Mesenchymal stem cell (in vitro differentiated cells and primary cell): ENCODE measurements at regions not wholly inside any gene's neighbourhood (a gene's known extent, or its start where the extent isn't known, plus 50 kb on each side); places are given as distances from the start of the nearest gene placed in this dataset.

Experiments
- DNase-seq: peaks from one replicate; pipeline ENCODE4 v3.0.0-alpha.2; 2013
- H2AFZ ChIP-seq: one replicate; pipeline ENCODE4 v1.6.1; 2013; ENCODE audit warnings: low read depth, mild to moderate bottlenecking, control low read depth, inconsistent platforms, low read length, moderate library complexity
- H2AK5ac ChIP-seq: 2 replicates; pipeline ENCODE4 v1.6.1; 2013; ENCODE audit warnings: low read length, moderate library complexity, mild to moderate bottlenecking, inconsistent platforms; ENCODE audit not compliant: severe bottlenecking
- H2BK120ac ChIP-seq: one replicate; pipeline ENCODE4 v1.6.1; 2013; ENCODE audit warnings: low read depth, mild to moderate bottlenecking, inconsistent platforms, low read length, moderate library complexity
- H2BK12ac ChIP-seq, 2 experiments: one replicate each; pipeline ENCODE4 v1.6.1; 2013; ENCODE audit warnings: inconsistent platforms in 2 of 2, low read length in 2 of 2, mild to moderate bottlenecking in 2 of 2, moderate library complexity in 2 of 2, control low read depth in 1 of 2
- H2BK15ac ChIP-seq: one replicate; pipeline ENCODE4 v1.6.1; 2013; ENCODE audit warnings: mild to moderate bottlenecking, low read depth, inconsistent platforms; ENCODE audit not compliant: poor library complexity, severe bottlenecking
- H2BK5ac ChIP-seq: 2 replicates; pipeline ENCODE4 v1.6.1; 2013; ENCODE audit warnings: low read depth, mild to moderate bottlenecking, low read length, control low read depth, inconsistent platforms; ENCODE audit not compliant: poor library complexity, severe bottlenecking
- H3K14ac ChIP-seq, 2 experiments: one replicate each; pipeline ENCODE4 v1.6.1; 2013; ENCODE audit warnings: inconsistent platforms in 2 of 2, low read length in 2 of 2, control low read depth in 1 of 2, mild to moderate bottlenecking in 1 of 2, moderate library complexity in 1 of 2
- H3K18ac ChIP-seq, 2 experiments: one replicate each; pipeline ENCODE4 v1.6.1; 2013; ENCODE audit warnings: inconsistent platforms in 2 of 2, low read length in 2 of 2, control low read depth in 1 of 2, low read depth in 1 of 2, mild to moderate bottlenecking in 1 of 2
- H3K23ac ChIP-seq, 2 experiments: one replicate each; pipeline ENCODE4 v1.6.1; 2013; ENCODE audit warnings: inconsistent platforms in 2 of 2, low read length in 2 of 2, mild to moderate bottlenecking in 2 of 2, moderate library complexity in 2 of 2, control low read depth in 1 of 2
- H3K27ac ChIP-seq: 2 replicates; pipeline ENCODE4 v1.5.1; 2013; ENCODE audit warnings: mild to moderate bottlenecking, moderate library complexity, low read length, control low read depth, inconsistent platforms; ENCODE audit not compliant: poor library complexity, severe bottlenecking
- H3K27me3 ChIP-seq, 2 experiments: 2 replicates each; pipeline versions ENCODE4 v1.6.1 to v1.7.0; 2013; ENCODE audit warnings: low read length in 2 of 2, mild to moderate bottlenecking in 2 of 2, moderate library complexity in 2 of 2, control low read depth in 1 of 2, inconsistent platforms in 1 of 2; ENCODE audit not compliant: control insufficient read depth in 1 of 2, insufficient read depth in 1 of 2
- H3K36me3 ChIP-seq, 2 experiments: 2 replicates each; pipeline versions ENCODE4 v1.6.1 to v1.7.0; 2013; ENCODE audit warnings: low read length in 2 of 2, control low read depth in 1 of 2, inconsistent platforms in 1 of 2, low read depth in 1 of 2, mild to moderate bottlenecking in 1 of 2; ENCODE audit not compliant: insufficient read depth in 2 of 2, control insufficient read depth in 1 of 2
- H3K4ac ChIP-seq, 2 experiments: one replicate each; pipeline ENCODE4 v1.6.1; 2013; ENCODE audit warnings: inconsistent platforms in 2 of 2, low read length in 2 of 2, mild to moderate bottlenecking in 2 of 2, moderate library complexity in 2 of 2, control low read depth in 1 of 2, low read depth in 1 of 2
- H3K4me1 ChIP-seq: 2 replicates; pipeline ENCODE4 v1.6.1; 2013; ENCODE audit warnings: low read depth, low read length, control low read depth; ENCODE audit not compliant: control insufficient read depth, insufficient read depth
- H3K4me2 ChIP-seq: 2 replicates; pipeline ENCODE4 v1.6.1; 2013; ENCODE audit warnings: low read length, mild to moderate bottlenecking, inconsistent platforms; ENCODE audit not compliant: poor library complexity, severe bottlenecking
- H3K4me3 ChIP-seq, 2 experiments: 2 replicates each; pipeline versions ENCODE4 v1.5.1 to v1.7.0; 2013; ENCODE audit warnings: low read length in 2 of 2, mild to moderate bottlenecking in 2 of 2, control low read depth in 1 of 2, low read depth in 1 of 2; ENCODE audit not compliant: insufficient read depth in 1 of 2
- H3K79me1 ChIP-seq: replicated peaks from 2 replicates; pipeline ENCODE4 v1.6.1; 2013; ENCODE audit warnings: mild to moderate bottlenecking, control low read depth, low read length, inconsistent platforms; ENCODE audit not compliant: poor library complexity, severe bottlenecking
- H3K9ac ChIP-seq: 2 replicates; pipeline ENCODE4 v1.7.0; 2013; ENCODE audit warnings: mild to moderate bottlenecking, low read length, moderate library complexity
- H3K9me3 ChIP-seq: 2 replicates; pipeline ENCODE4 v1.7.0; 2013; ENCODE audit warnings: mild to moderate bottlenecking, low read length; ENCODE audit not compliant: control insufficient read depth
- H4K8ac ChIP-seq: one replicate; pipeline ENCODE4 v1.6.1; 2013; ENCODE audit warnings: inconsistent platforms, mild to moderate bottlenecking, low read length, moderate library complexity
- H4K91ac ChIP-seq: one replicate; pipeline ENCODE4 v1.6.1; 2013; ENCODE audit warnings: mild to moderate bottlenecking, low read length, inconsistent platforms
- WGBS: methylation state at CpG from one replicate; pipeline ENCODE4 v1.1.7; 2013; ENCODE audit warnings: mixed read lengths; 5-methylcytosine and 5-hydroxymethylcytosine counted together

- no peak for DNase-seq
- Histone ChIP-seq H3K36me3 (no peaks in the 10 kb centered on the region), H2BK5ac (no peak overlapping the region), H2AFZ (no peak overlapping the region), H3K27ac (no peak overlapping the region), H3K4me2 (no peak overlapping the region), H3K9me3 (no peaks in the 10 kb centered on the region), H3K14ac (no peak overlapping the region), H3K18ac (no peak overlapping the region), H2BK12ac (no peak overlapping the region), H3K9ac (no peak overlapping the region), H2AK5ac (no peak overlapping the region), H4K91ac (no peak overlapping the region), H3K4ac (no peak overlapping the region), H2BK15ac (no peak overlapping the region), H3K4me3 (no peak overlapping the region), H3K4me1 (no peaks in the 10 kb centered on the region), H3K27me3 (no peaks in the 10 kb centered on the region), H2BK120ac (no peak overlapping the region), H4K8ac (no peak overlapping the region), H3K23ac (no peak overlapping the region), H3K79me1 (no peaks in the 10 kb centered on the region)
- WGBS = 100% methylated on average over 1 of the region's 2 CpGs
These were observed 188.4 kb upstream of the KLF12 start for GRCh38 chr13:74322562-74322961.

- no peaks in the 10 kb centered on the region for H3K36me3 ChIP-seq
- H3K79me1 ChIP-seq = no peaks in the 10 kb centered on the region
- H3K4ac ChIP-seq = no peak overlapping the region
- H3K9ac ChIP-seq = no peak overlapping the region
- no peaks in the 10 kb centered on the region for H3K9me3 ChIP-seq
- DNase-seq = no peak
- no peak overlapping the region for H3K4me2 ChIP-seq
- no peak overlapping the region for H2BK15ac ChIP-seq
- H2BK12ac ChIP-seq = no peak overlapping the region
- H3K18ac ChIP-seq = no peak overlapping the region
- H3K23ac ChIP-seq = no peak overlapping the region
- H2BK120ac ChIP-seq = no peak overlapping the region
- H2AFZ ChIP-seq = no peak overlapping the region
- no peak overlapping the region for H2AK5ac ChIP-seq
- H3K14ac ChIP-seq = no peak overlapping the region
- 80% methylated on average over 1 of the region's 2 CpGs for WGBS
- H3K27ac ChIP-seq = no peak overlapping the region
- no peak overlapping the region for H4K8ac ChIP-seq
- H3K4me1 ChIP-seq = no peaks in the 10 kb centered on the region
- no peaks in the 10 kb centered on the region for H3K27me3 ChIP-seq
- no peak overlapping the region for H2BK5ac ChIP-seq
- no peak overlapping the region for H3K4me3 ChIP-seq
- H4K91ac ChIP-seq = no peak overlapping the region
These were observed 186.1 kb upstream of the KLF12 start for GRCh38 chr13:74320282-74320681.

- Histone ChIP-seq H3K4me2 (no peak overlapping the region), H2AFZ (no peak overlapping the region), H3K9ac (no peak overlapping the region), H3K27ac (no peak overlapping the region), H3K36me3 (no peaks in the 10 kb centered on the region), H3K14ac (no peak overlapping the region), H2BK5ac (no peak overlapping the region), H2AK5ac (no peak overlapping the region), H3K4me3 (no peak overlapping the region), H2BK15ac (no peak overlapping the region), H2BK120ac (no peak overlapping the region), H3K27me3 (no peaks in the 10 kb centered on the region), H3K23ac (no peak overlapping the region), H3K79me1 (no peaks in the 10 kb centered on the region), H3K4ac (no peak overlapping the region), H3K9me3 (no peaks in the 10 kb centered on the region), H3K4me1 (no peaks in the 10 kb centered on the region), H3K18ac (no peak overlapping the region), H2BK12ac (no peak overlapping the region), H4K8ac (no peak overlapping the region), H4K91ac (no peak overlapping the region)
- DNase-seq = peak; percentile 11
- WGBS = 100% methylated on average over 1 of the region's 1 CpG
These were observed 182.3 kb upstream of the KLF12 start for GRCh38 chr13:74316547-74316946.

- Histone ChIP-seq H3K23ac (no peak overlapping the region), H2AK5ac (no peak overlapping the region)
- WGBS = 58% methylated on average over 2 of the region's 2 CpGs
These were observed 172.3 kb upstream of the KLF12 start for GRCh38 chr13:74306496-74306895.

More at GRCh38 chr13:74306496-74306895, 172.3 kb upstream of the KLF12 start:
- no peaks in the 10 kb centered on the region for H3K27me3 ChIP-seq
- no peak overlapping the region for H3K9ac ChIP-seq
- no peak overlapping the region for H3K4me3 ChIP-seq
- no peak overlapping the region for H4K91ac ChIP-seq
- no peaks in the 10 kb centered on the region for H3K36me3 ChIP-seq
- H3K4ac ChIP-seq = no peak overlapping the region
- peak; percentile 36 for DNase-seq
- no peak overlapping the region for H2BK120ac ChIP-seq
- no peak overlapping the region for H3K18ac ChIP-seq
- no peak overlapping the region for H2BK12ac ChIP-seq
- no peak overlapping the region for H3K4me2 ChIP-seq
- peaks cover 1% of the 10 kb centered on the region for H3K4me1 ChIP-seq
- no peaks in the 10 kb centered on the region for H3K79me1 ChIP-seq
- H4K8ac ChIP-seq = no peak overlapping the region
- no peaks in the 10 kb centered on the region for H3K9me3 ChIP-seq
- H2BK5ac ChIP-seq = no peak overlapping the region
- no peak overlapping the region for H2BK15ac ChIP-seq
- no peak overlapping the region for H3K14ac ChIP-seq
- H2AFZ ChIP-seq = no peak overlapping the region
- H3K27ac ChIP-seq = no peak overlapping the region
